ENCODE measurements at regions not wholly inside any gene's neighbourhood (a gene's known extent, or its start where the extent isn't known, plus 50 kb on each side); places are given as distances from the start of the nearest gene placed in this dataset.

- TF ChIP-seq CTCF (IDR thresholded peaks at IDR 0.05; ENCODE audit: low read depth, low read length) = no peak
- TF ChIP-seq POLR2A (IDR thresholded peaks at IDR 0.05; ENCODE audit: extremely low read depth, insufficient read length) = no peak
- no peak for TF ChIP-seq MYC (IDR thresholded peaks at IDR 0.05; ENCODE audit: low read depth, low read length)
Measured at GRCh38 chr4:44871133-44871532, 144.8 kb upstream of the GNPDA2 start.

All from NB4 (cell line).